ENCODE measurements at regions not wholly inside any gene's neighbourhood (a gene's known extent, or its start where the extent isn't known, plus 50 kb on each side); places are given as distances from the start of the nearest gene placed in this dataset.

GRCh38 chr4:129248621-129249020, 152.7 kb downstream of the C4orf33 start:
- TF ChIP-seq EZH2 (IDR thresholded peaks at IDR 0.05; ENCODE audit: borderline replicate concordance, low read depth, low read length, poor library complexity, severe bottlenecking), result no peak
- no peak for TF ChIP-seq CTCF (conservative IDR thresholded peaks at IDR 0.05; ENCODE audit: low read depth, low read length)
- no TSS peak for BruUV-seq (replicated peaks)
- no peaks in the 10 kb centered on the region for H3K36me3 ChIP-seq (ENCODE audit: insufficient read depth, low read length, poor library complexity, severe bottlenecking)
- no peak overlapping the region for H3K27ac ChIP-seq (ENCODE audit: low read depth, low read length, poor library complexity, severe bottlenecking)
- ChIA-PET POLR2A (ENCODE audit: low non-redundant PET) (no interaction called here), CTCF (no interaction called here)
- intact Hi-C loops (cut with micrococcal nuclease; ENCODE audit: unreplicated experiment), result no loop called here
- H3K9me3 ChIP-seq (ENCODE audit: low read depth, low read length, poor library complexity, severe bottlenecking), result no peaks in the 10 kb centered on the region
- no peak for DNase-seq (ENCODE audit: low spot score)
- no peaks in the 10 kb centered on the region for H3K27me3 ChIP-seq (replicated peaks; ENCODE audit: insufficient read depth, low read depth, low read length, poor library complexity)
- H3K4me1 ChIP-seq (ENCODE audit: insufficient read depth, low read length, poor library complexity, severe bottlenecking), result no peaks in the 10 kb centered on the region
- no peak overlapping the region for H3K4me3 ChIP-seq (ENCODE audit: low read depth, low read length, poor library complexity, severe bottlenecking)

- BruUV-seq (replicated peaks), result no TSS peak
- TF ChIP-seq CTCF (conservative IDR thresholded peaks at IDR 0.05; ENCODE audit: low read depth, low read length) (no peak), EZH2 (IDR thresholded peaks at IDR 0.05; ENCODE audit: borderline replicate concordance, low read depth, low read length, poor library complexity, severe bottlenecking) (no peak)
- intact Hi-C loops (cut with micrococcal nuclease; ENCODE audit: unreplicated experiment), result no loop called here
- no peak overlapping the region for H3K27ac ChIP-seq (ENCODE audit: low read depth, low read length, poor library complexity, severe bottlenecking)
- H3K9me3 ChIP-seq (ENCODE audit: low read depth, low read length, poor library complexity, severe bottlenecking), result no peaks in the 10 kb centered on the region
- no peaks in the 10 kb centered on the region for H3K27me3 ChIP-seq (replicated peaks; ENCODE audit: insufficient read depth, low read depth, low read length, poor library complexity)
- no peaks in the 10 kb centered on the region for H3K4me1 ChIP-seq (ENCODE audit: insufficient read depth, low read length, poor library complexity, severe bottlenecking)
- ChIA-PET CTCF (no interaction called here), POLR2A (ENCODE audit: low non-redundant PET) (no interaction called here)
- no peaks in the 10 kb centered on the region for H3K36me3 ChIP-seq (ENCODE audit: insufficient read depth, low read length, poor library complexity, severe bottlenecking)
- DNase-seq (ENCODE audit: low spot score), result no peak
- H3K4me3 ChIP-seq (ENCODE audit: low read depth, low read length, poor library complexity, severe bottlenecking), result no peak overlapping the region
Measured at GRCh38 chr4:129254126-129254525, 158.2 kb downstream of the C4orf33 start.

GRCh38 chr4:129254526-129254925, 158.6 kb downstream of the C4orf33 start:
- intact Hi-C loops (cut with micrococcal nuclease; ENCODE audit: unreplicated experiment), result no loop called here
- POLR2A ChIA-PET (ENCODE audit: low non-redundant PET), result no interaction called here

More at GRCh38 chr4:129254526-129254925, 158.6 kb downstream of the C4orf33 start:
- Histone ChIP-seq H3K9me3 (ENCODE audit: low read depth, low read length, poor library complexity, severe bottlenecking) (no peaks in the 10 kb centered on the region), H3K4me3 (ENCODE audit: low read depth, low read length, poor library complexity, severe bottlenecking) (no peak overlapping the region), H3K27me3 (replicated peaks; ENCODE audit: insufficient read depth, low read depth, low read length, poor library complexity) (no peaks in the 10 kb centered on the region), H3K4me1 (ENCODE audit: insufficient read depth, low read length, poor library complexity, severe bottlenecking) (no peaks in the 10 kb centered on the region), H3K36me3 (ENCODE audit: insufficient read depth, low read length, poor library complexity, severe bottlenecking) (no peaks in the 10 kb centered on the region), H3K27ac (ENCODE audit: low read depth, low read length, poor library complexity, severe bottlenecking) (no peak overlapping the region)
- TF ChIP-seq EZH2 (IDR thresholded peaks at IDR 0.05; ENCODE audit: borderline replicate concordance, low read depth, low read length, poor library complexity, severe bottlenecking) (no peak), CTCF (conservative IDR thresholded peaks at IDR 0.05; ENCODE audit: low read depth, low read length) (no peak)
- no peak for DNase-seq (ENCODE audit: low spot score)
- CTCF ChIA-PET, result no interaction called here
- no TSS peak for BruUV-seq (replicated peaks)

Measured in A673 (cell line).